HUDEP-2 (cell line): ENCODE measurements at regions not wholly inside any gene's neighbourhood (a gene's known extent, or its start where the extent isn't known, plus 50 kb on each side); places are given as distances from the start of the nearest gene placed in this dataset.
A peak's percentile ranks its signal among the peaks of the same experiment; 100 is the strongest.

Experiments used
- DNase-seq, 76 experiments: peaks; one replicate each; lab custom pipeline; 2025; ENCODE audit not compliant: unreplicated experiment in 76 of 76; lab: John Stamatoyannopoulos, UW

- DNase-seq: no peak
These were observed 156.4 kb upstream of the ITGA4 start for GRCh38 chr2:181300600-181301291.

GRCh38 chr2:181304011-181304844 is 153.0 kb upstream of the ITGA4 start:
- peak in 46 of 76 experiments; percentile 2 to 67 (median 32) for DNase-seq

DNA sequence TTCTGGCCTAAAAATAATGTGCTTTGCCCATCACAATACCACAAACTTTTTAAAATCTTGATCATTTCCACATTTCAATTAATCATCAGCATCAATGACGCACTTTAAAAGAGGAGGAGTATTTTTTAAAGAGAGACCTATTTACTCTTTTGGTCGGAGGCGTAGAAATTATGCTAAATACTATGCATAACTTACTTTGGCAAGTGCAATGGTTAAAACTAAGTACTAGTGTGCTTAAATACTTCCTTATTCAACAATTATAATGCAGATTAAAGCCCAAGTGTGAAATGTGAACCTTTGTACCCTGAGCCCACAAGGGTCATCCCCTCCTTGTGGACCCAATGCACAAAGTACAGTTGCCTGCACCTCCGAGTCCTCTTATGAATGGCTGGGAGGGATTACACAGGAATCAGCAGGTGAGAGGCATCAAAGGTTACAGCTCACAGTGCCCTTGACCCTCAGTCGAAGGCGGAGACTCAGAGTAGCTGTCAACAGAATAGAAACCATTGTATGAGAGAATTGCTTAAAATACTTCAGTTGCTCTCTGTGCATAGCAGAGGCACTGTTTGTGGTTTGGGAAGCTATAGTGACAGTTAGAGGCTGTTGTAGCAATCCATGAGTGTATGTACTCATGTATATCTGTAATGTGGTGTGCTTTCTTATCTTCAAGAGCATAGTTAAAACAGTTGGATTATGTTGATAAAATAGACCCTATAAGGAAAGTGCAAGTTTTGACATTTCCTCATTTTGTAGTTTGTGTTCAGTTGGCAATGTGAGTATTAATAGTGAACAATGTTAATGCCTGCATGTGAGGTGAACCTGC is 151.7 kb upstream of the ITGA4 start:
- peak in 75 of 76 experiments; percentile 16 to 95 (median 65) for DNase-seq

- peak in 2 of 76 experiments; percentile 5 to 39 for DNase-seq
These were observed 150.4 kb upstream of the ITGA4 start for GRCh38 chr2:181306785-181307184.

DNA sequence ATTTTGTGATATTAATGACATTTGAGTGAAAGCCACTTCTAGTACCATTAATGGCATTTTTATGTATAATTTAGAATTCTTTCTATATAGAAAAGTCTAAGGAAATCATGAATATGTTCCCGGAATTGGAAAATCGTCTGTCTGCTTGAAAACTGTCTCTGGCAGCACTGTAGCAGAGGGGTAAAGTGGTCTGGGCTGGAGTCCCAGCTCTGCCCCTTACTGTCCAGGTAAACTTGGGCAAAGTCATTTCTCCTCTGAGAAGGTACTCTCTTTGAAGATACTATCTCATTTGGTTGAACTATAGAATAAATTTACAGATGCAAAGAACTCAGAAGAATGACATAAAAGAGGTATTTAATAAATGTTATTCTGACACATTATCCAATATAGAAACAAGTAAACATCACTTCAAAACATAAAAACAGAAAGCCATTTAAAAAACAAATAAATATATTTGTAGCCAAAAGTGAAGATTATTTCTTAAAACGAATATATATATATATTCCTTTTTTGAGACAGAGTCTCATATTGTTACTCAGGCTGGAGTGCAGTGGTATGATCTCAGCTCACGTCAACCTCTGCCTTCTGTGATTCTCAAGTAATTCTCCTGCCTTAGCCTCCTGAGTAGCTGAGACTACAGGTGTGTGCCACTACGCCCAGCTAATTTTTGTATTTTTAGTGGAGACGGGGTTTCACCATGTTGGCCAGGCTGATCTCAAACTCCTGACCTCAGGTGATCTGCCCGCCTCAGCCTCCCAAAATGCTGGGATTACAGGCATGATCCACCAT is 149.8 kb upstream of the ITGA4 start:
- peak in 5 of 76 experiments; percentile 5 to 27 (median 15) for DNase-seq

- peak in 5 of 76 experiments; percentile 17 to 62 (median 24) for DNase-seq
These were observed 148.2 kb upstream of the ITGA4 start for GRCh38 chr2:181308766-181309515.

- DNase-seq: peak in 36 of 76 experiments; percentile 1 to 82 (median 48)
These were observed 147.6 kb upstream of the ITGA4 start for GRCh38 chr2:181309586-181309985.

- no peak for DNase-seq
These were observed 146.2 kb upstream of the ITGA4 start for GRCh38 chr2:181310967-181311366.

DNA sequence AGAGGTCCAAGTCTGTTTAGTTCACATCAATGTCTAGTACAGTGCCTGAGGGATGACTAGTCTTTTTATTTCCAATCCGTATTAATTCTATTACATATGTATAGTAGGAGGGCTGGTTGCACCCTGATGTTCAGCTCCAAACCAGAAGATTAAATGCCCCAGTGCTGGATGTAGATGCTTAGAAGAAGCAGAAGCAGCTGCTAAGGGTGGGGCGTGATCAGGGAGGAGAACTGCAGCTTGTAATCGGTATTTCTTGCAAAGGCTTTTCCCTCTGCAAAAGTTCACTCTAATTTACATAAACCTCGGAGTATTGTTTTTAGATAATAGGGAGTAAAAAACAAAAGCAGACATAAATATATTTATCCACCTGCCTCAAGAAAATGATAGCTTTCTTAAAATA is 145.3 kb upstream of the ITGA4 start:
- DNase-seq: peak in 24 of 76 experiments; percentile 1 to 55 (median 17)

DNA sequence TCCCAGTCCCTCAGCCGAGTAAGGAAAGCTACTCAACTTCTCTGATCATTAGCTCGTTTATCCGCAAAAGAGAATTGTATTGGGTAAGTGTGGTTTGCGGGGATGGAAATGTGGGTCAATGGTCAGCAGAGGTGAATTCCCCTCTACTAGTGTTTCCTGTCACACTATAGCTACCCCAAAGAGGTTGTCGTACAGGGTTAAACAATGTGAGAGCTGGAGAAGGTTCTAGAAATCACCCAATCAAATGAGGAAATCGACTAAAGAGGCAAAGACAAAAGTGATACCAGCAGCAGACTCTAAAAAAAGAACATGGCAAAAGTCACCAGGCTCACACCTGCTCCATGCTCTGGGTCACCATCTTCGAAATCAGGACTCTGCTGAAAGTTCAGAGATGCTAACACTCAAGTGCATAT is 144.7 kb upstream of the ITGA4 start:
- DNase-seq: no peak

DNA sequence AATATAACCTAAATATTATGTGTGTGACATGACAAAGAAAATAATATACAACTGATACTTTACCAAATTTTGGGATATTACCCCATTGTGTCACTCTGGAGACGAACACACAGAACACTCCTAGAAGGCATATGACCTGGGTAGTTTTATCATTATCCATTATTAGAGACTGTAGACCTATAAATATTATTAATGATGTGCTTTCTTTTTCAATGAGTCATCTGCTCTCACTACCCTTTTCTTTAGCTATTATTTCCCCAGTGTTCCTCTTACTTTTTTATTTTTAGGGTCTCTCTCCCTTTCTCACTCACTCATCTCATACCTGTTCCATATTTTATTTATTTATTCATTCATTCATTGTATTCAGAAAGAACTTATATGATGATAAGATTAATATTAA is 143.3 kb upstream of the ITGA4 start:
- no peak for DNase-seq

- no peak for DNase-seq
These were observed 142.6 kb upstream of the ITGA4 start for GRCh38 chr2:181314551-181314950.

DNA sequence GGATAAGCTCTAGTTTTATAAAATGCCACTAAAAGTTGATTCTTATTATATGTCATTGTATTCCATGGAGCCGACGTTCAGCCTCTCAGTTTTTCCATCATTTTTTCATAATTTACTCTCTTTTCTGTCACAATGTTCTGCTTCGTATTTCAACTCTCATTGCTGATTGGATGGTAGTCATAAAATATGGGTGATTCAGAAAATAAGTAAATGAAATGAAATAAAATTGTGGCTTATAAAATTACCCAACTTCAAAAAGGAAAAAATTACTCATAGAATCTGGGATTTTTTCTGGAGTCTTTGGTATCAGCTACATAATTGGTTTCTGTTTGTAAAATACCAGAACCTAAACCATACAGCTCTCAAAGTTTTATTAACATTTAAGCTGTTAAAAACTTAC is 139.7 kb upstream of the ITGA4 start:
- no peak for DNase-seq

- no peak for DNase-seq
These were observed 138.5 kb upstream of the ITGA4 start for GRCh38 chr2:181318504-181319280.

DNA sequence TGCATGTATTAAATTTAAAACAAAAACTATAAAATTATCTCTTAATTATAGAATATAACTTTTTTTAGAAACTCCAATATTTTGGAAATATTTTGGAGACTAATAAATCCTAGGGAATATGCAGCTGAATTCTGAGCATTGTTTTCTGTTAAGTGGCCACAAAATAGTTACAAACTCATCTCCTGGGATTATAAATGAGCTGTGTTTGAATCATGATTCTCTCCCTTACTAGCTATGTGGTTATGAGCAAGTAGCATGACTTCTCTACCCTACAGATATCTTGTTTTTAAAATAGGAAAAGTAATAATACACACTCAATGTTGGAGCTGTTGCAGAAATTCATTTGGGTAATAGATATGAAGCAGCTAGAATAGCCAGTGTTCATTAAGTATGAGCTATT is 137.9 kb upstream of the ITGA4 start:
- DNase-seq: no peak

DNA sequence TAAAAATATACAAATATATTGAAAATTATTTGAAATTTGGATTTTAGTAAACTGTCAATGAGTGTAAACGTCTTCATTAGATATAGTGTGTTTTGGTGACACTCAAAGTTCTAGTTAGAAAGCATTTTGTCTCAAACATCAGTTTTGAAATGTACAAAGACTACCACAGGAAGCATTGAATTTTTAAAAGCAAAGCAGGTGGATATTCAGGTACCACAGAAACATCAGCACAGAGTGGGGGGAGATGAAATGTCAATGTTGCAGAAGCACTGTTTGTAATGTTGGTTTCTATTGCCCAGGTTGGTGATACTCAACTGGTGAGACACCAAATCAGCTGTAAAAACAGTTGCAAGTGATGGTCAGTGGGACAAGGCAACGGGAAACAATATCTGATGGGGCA is 136.5 kb upstream of the ITGA4 start:
- no peak for DNase-seq

DNA sequence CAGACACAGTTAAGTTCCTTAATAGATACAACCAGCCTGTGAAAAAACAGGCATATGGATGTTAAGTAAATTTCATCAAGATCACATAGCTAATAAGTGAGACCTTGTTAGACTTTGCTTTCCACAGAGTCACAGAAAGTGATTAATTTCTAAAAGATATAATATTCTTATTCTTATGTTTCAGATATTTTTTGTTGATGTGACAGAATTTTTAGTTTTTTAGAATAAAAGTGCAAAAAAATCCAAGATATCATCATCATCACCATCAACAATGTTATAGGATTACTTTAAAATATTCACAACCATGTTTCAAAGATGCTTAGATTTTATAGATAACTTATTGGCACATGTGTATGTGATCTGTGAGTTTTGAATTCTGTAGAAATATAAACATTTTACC is 132.3 kb upstream of the ITGA4 start:
- no peak for DNase-seq

GRCh38 chr2:181326661-181327060 is 130.5 kb upstream of the ITGA4 start:
- no peak for DNase-seq

- no peak for DNase-seq
These were observed 126.9 kb upstream of the ITGA4 start for GRCh38 chr2:181330286-181330685.
